ENCODE measurements at regions not wholly inside any gene's neighbourhood (a gene's known extent, or its start where the extent isn't known, plus 50 kb on each side); places are given as distances from the start of the nearest gene placed in this dataset.
"Not testable (repeated sequence)": the region's sequence is repeated elsewhere in the genome, so short reads cannot be mapped to it uniquely, and the experiment has no call there.

DNA sequence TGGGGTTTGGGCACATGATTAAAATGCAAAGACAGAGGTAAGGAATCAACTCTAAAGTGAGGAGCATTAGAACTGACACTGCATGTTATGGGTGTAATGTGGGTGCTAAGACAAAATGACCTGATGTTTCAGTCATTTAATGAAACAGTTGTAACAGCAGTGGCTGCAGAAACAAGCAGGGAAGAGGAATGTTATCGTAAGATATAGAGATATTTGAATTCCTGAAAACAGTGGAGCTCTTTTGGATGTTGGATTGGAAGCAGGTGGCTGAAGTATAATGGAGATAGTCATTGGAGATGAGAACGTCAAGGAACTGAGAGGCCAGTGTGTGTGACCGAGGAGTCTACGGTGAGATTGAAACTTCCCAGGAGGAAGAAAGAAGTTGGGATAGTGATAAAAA, 1065.2 kb downstream of the ZPLD1 start:
- H3K4me3 ChIP-seq (ENCODE audit: low read length), result no peak overlapping the region
- no peak for DNase-seq (ENCODE audit: low read depth)
- no peak for TF ChIP-seq CTCF (conservative IDR thresholded peaks at IDR 0.05; ENCODE audit: low read length)

GRCh38 chr3:103510760-103511159, 1075.9 kb downstream of the ZPLD1 start:
- no peak overlapping the region for H3K4me3 ChIP-seq (ENCODE audit: low read length)
- TF ChIP-seq CTCF (conservative IDR thresholded peaks at IDR 0.05; ENCODE audit: low read length), result no peak
- DNase-seq (ENCODE audit: low read depth), result no peak

DNA sequence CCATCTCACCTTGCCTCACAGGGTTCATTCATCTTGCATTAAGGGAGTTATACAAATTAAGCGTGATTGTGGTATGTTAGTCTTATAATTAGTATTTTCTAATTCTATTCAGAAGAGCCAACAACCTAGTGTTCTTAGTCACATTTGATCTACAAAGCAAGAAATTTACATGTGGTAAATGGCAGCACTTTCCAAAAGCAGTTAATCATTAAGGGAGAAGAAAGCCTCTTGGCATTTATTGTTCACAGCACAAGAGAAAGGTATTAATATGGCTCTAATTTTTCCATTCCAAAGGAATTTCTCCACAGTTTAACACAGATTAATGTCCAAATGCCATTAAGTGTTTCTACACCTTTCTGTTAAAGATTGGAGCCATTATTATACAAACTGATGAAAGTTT, 1077.1 kb downstream of the ZPLD1 start:
- TF ChIP-seq CTCF (conservative IDR thresholded peaks at IDR 0.05; ENCODE audit: low read length), result no peak
- no peak for DNase-seq (ENCODE audit: low read depth)
- no peak overlapping the region for H3K4me3 ChIP-seq (ENCODE audit: low read length)

GRCh38 chr3:103512595-103512994, 1077.8 kb downstream of the ZPLD1 start:
- no peak for DNase-seq (ENCODE audit: low read depth)
- no peak for TF ChIP-seq CTCF (conservative IDR thresholded peaks at IDR 0.05; ENCODE audit: low read length)
- no peak overlapping the region for H3K4me3 ChIP-seq (ENCODE audit: low read length)

DNA sequence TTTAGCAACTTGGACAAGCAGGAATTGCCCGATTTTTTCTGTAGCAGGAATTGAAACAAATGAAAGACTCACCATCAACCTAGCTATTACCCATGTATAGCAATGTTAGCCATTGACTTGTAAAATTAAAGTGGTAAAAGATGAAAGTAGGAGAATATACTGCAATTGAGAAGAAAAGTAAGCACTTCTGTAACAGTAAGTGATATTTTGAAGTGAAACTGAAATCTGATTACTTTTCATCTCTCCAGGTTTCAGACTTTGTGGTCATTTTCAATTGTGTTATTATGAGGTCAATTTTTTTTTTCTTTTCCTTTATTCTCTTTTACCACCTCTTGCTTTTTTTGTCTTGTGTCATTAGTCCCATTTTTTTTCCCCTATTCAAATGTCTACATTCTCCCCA, 1078.2 kb downstream of the ZPLD1 start:
- DNase-seq (ENCODE audit: low read depth), result no peak
- no peak overlapping the region for H3K4me3 ChIP-seq (ENCODE audit: low read length)
- TF ChIP-seq CTCF (conservative IDR thresholded peaks at IDR 0.05; ENCODE audit: low read length), result no peak

DNA sequence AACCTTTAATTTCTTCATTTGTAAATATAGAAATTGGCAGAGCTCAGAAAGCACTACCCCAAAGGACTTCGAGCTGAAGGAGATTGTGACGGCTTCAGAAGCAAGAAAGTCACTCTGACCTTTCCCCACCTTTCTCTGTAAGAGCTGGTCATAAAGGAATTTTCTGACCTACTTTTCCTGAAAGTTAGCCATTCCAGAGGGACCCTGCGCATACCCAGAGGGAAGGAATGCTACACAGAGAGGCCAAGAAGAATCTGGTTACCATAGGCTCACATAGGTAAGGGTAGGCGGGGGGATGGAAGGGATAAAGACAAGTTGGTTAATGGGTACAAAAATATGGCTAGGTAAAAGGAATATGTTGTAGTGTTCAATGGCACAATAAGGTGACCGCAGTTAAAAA, 1080.3 kb downstream of the ZPLD1 start:
- DNase-seq (ENCODE audit: low read depth), result no peak
- H3K4me3 ChIP-seq (ENCODE audit: low read length), result no peak overlapping the region
- no peak for TF ChIP-seq CTCF (conservative IDR thresholded peaks at IDR 0.05; ENCODE audit: low read length)

DNA sequence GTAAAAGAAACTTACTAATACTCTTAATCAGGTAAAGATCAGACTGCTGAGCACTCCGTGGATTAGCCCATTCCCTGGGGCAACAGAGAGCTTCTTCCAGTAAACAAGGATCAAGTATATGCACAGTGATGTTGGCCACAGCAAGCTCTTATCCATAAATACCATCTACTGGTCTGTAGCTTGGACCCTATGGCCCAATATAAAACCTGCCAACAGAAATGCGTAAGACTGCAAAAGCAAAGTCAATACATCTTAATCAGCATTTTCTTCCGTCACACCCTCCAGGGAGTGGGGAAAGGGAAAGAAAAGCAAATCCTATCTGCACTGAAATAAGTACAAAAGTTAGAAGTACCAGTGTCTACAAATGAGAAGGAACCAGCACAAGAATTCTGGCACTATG, 1082.1 kb downstream of the ZPLD1 start:
- no peak for TF ChIP-seq CTCF (conservative IDR thresholded peaks at IDR 0.05; ENCODE audit: low read length)
- no peak for DNase-seq (ENCODE audit: low read depth)
- no peak overlapping the region for H3K4me3 ChIP-seq (ENCODE audit: low read length)

- not testable (repeated sequence) for H3K4me3 ChIP-seq (ENCODE audit: low read length); DNase-seq (ENCODE audit: low read depth)
These were observed 1096.5 kb downstream of the ZPLD1 start for GRCh38 chr3:103531327-103531726.
